Astrocyte (in vitro differentiated cells and primary cell): ENCODE measurements at regions not wholly inside any gene's neighbourhood (a gene's known extent, or its start where the extent isn't known, plus 50 kb on each side); places are given as distances from the start of the nearest gene placed in this dataset.

Experiments used
- DNase-seq: peaks from one replicate; pipeline ENCODE4 v3.0.0-alpha.2; 2010; ENCODE audit warnings: low read depth
- FAIRE-seq: peaks from 2 replicates; lab custom pipeline; 2011; peaks lifted over from hg19 to GRCh38; lab: Jason Lieb, UNC
- H2AFZ ChIP-seq: 2 replicates; pipeline ENCODE4 v1.6.0; 2012; ENCODE audit warnings: low read depth, low read length, inconsistent platforms
- H3K27ac ChIP-seq: 2 replicates; pipeline ENCODE4 v1.5.1; 2011; ENCODE audit warnings: low read depth, low read length, inconsistent platforms
- H3K27me3 ChIP-seq: 2 replicates; pipeline ENCODE4 v1.6.0; 2011; ENCODE audit warnings: low read length, inconsistent platforms; ENCODE audit not compliant: insufficient read depth
- H3K36me3 ChIP-seq: 2 replicates; pipeline ENCODE4 v1.5.1; 2011; ENCODE audit warnings: low read length, inconsistent platforms; ENCODE audit not compliant: insufficient read depth
- H3K4me1 ChIP-seq: 2 replicates; pipeline ENCODE4 v1.5.1; 2011; ENCODE audit warnings: low read length, inconsistent platforms; ENCODE audit not compliant: insufficient read depth
- H3K4me2 ChIP-seq: 2 replicates; pipeline ENCODE4 v1.6.0; 2012; ENCODE audit warnings: low read length, inconsistent platforms
- H3K4me3 ChIP-seq: 2 replicates; pipeline ENCODE4 v1.5.1; 2011; ENCODE audit warnings: low read depth, mild to moderate bottlenecking, low read length, inconsistent platforms; ENCODE audit not compliant: insufficient read depth
- H3K79me2 ChIP-seq: 2 replicates; pipeline ENCODE4 v1.6.0; 2012; ENCODE audit warnings: mild to moderate bottlenecking, low read length, inconsistent platforms; ENCODE audit not compliant: insufficient read depth
- H3K9ac ChIP-seq: 2 replicates; pipeline ENCODE4 v1.6.0; 2012; ENCODE audit warnings: mild to moderate bottlenecking, low read length, inconsistent platforms
- H3K9me3 ChIP-seq: 2 replicates; pipeline ENCODE4 v1.5.1; 2012; ENCODE audit warnings: low read depth, mild to moderate bottlenecking, low read length, inconsistent platforms; ENCODE audit not compliant: insufficient read depth
- H4K20me1 ChIP-seq: 2 replicates; pipeline ENCODE4 v1.6.0; 2012; ENCODE audit warnings: low read length, inconsistent platforms; ENCODE audit not compliant: insufficient read depth
- H3K27ac Mint-ChIP-seq: one replicate; pipeline ENCODE4 v1.8.0; 2021; ENCODE audit warnings: mild to moderate bottlenecking, mixed read lengths; ENCODE audit not compliant: unreplicated experiment
- H3K27me3 Mint-ChIP-seq: one replicate; pipeline ENCODE4 v1.8.0; 2021; ENCODE audit warnings: low read depth, mixed read lengths; ENCODE audit not compliant: unreplicated experiment
- H3K36me3 Mint-ChIP-seq: one replicate; pipeline ENCODE4 v1.8.0; 2021; ENCODE audit warnings: low read depth, mixed read lengths; ENCODE audit not compliant: unreplicated experiment
- H3K4me1 Mint-ChIP-seq: one replicate; pipeline ENCODE4 v1.8.0; 2021; ENCODE audit warnings: low read depth, mixed read lengths; ENCODE audit not compliant: unreplicated experiment
- H3K4me3 Mint-ChIP-seq: one replicate; pipeline ENCODE4 v1.8.0; 2021; ENCODE audit warnings: mild to moderate bottlenecking, moderate library complexity, mixed read lengths; ENCODE audit not compliant: unreplicated experiment
- H3K9me3 Mint-ChIP-seq: one replicate; pipeline ENCODE4 v1.8.0; 2021; ENCODE audit warnings: mild to moderate bottlenecking, mixed read lengths; ENCODE audit not compliant: unreplicated experiment
- CTCF ChIP-seq: IDR thresholded peaks from 2 replicates; pipeline ENCODE4 v1.5.1; 2011; ENCODE audit warnings: low read depth, mild to moderate bottlenecking, inconsistent platforms, low read length, moderate library complexity; ENCODE audit not compliant: insufficient read depth
- EZH2 ChIP-seq: IDR thresholded peaks from 2 replicates; pipeline ENCODE4 v1.6.1; 2012; ENCODE audit warnings: mild to moderate bottlenecking, low read length, inconsistent platforms; ENCODE audit not compliant: insufficient read depth

GRCh38 chrX:3455796-3456195 is 109.3 kb upstream of the MXRA5 start:
- FAIRE-seq (no peak), DNase-seq (no peak)
- H3K9me3 Mint-ChIP-seq, result no peaks in the 10 kb centered on the region
- H3K27ac Mint-ChIP-seq, result no peak overlapping the region
- no peak overlapping the region for H3K4me3 Mint-ChIP-seq
- Histone ChIP-seq H3K27ac (no peak overlapping the region), H2AFZ (no peak overlapping the region), H3K36me3 (no peaks in the 10 kb centered on the region), H3K9me3 (no peaks in the 10 kb centered on the region), H3K27me3 (no peaks in the 10 kb centered on the region), H3K9ac (no peak overlapping the region), H3K4me3 (no peak overlapping the region), H3K79me2 (no peaks in the 10 kb centered on the region), H3K4me1 (no peaks in the 10 kb centered on the region), H3K4me2 (no peak overlapping the region), H4K20me1 (no peaks in the 10 kb centered on the region)
- no peaks in the 10 kb centered on the region for H3K36me3 Mint-ChIP-seq
- TF ChIP-seq CTCF, result no peak
- no peak for TF ChIP-seq EZH2
- no peaks in the 10 kb centered on the region for H3K4me1 Mint-ChIP-seq
- H3K27me3 Mint-ChIP-seq, result no peaks in the 10 kb centered on the region

DNA sequence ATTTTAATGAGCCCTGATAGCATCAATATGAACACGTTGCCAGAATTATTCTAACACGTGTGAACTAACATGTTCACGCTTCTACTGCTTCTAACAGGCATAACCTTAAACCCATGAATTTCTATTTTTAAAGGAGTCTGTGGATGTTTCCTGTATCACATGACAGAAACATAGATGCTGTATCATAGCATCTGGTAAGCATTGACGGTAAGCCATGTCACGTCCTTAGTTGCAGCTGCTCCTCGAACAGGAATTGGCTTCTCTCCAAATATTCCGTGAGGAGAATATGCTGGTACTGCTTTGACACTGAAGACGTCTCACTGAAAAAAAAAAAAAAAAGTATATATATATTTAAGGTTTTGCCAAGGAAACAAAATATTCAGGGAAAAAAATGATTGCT is 105.1 kb upstream of the MXRA5 start:
- DNase-seq (no peak), FAIRE-seq (peak; percentile 100)
- Mint-ChIP-seq H3K27me3 (no peaks in the 10 kb centered on the region), H3K27ac (no peak overlapping the region), H3K9me3 (no peaks in the 10 kb centered on the region), H3K4me3 (no peak overlapping the region), H3K36me3 (no peaks in the 10 kb centered on the region), H3K4me1 (no peaks in the 10 kb centered on the region)
- Histone ChIP-seq H3K4me3 (no peak overlapping the region), H2AFZ (no peak overlapping the region), H3K9ac (no peak overlapping the region), H3K36me3 (no peaks in the 10 kb centered on the region), H3K4me2 (no peak overlapping the region), H3K27me3 (no peaks in the 10 kb centered on the region), H3K79me2 (no peaks in the 10 kb centered on the region), H3K9me3 (no peaks in the 10 kb centered on the region), H3K27ac (no peak overlapping the region), H4K20me1 (no peaks in the 10 kb centered on the region), H3K4me1 (no peaks in the 10 kb centered on the region)
- TF ChIP-seq CTCF, result no peak
- TF ChIP-seq EZH2, result no peak

DNA sequence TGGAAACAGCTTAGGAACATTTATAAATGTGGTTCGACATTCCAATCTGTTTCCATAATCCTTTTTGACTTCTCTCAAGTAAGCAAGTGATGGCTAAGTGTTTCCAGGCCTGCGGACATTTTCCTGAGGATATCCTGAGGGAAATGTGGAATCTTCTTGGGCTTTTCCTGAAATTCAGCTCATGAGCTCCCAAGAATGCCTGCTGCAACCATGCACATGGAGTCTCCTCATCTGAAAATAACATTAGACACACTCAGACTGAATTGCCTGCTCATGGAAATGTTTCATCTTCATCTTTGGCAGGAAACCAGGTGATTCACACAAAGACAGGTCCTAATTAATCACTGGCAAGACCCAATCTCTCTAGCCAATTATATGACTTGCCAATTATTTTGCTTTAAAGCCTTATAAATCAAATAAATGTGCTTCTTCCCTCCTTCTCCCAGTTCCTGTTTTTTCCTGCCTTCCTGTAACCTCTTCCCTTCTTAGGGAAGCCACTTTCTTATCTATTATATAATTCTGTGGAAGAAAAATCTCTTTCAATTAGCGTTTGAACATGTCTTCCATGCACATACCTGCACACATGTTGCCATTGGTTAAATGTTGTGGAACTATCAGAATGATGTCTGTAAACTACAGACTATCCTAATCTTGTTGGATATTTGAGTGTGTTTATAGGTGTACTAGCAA is 104.6 kb upstream of the MXRA5 start:
- TF ChIP-seq CTCF (no peak), EZH2 (no peak)
- no peak overlapping the region for H3K27ac Mint-ChIP-seq
- H3K4me3 Mint-ChIP-seq, result no peak overlapping the region

More for the DNA sequence above, 104.6 kb upstream of the MXRA5 start:
- no peaks in the 10 kb centered on the region for H3K4me1 ChIP-seq
- H4K20me1 ChIP-seq, result no peaks in the 10 kb centered on the region
- H2AFZ ChIP-seq, result no peak overlapping the region
- Mint-ChIP-seq H3K27me3 (no peaks in the 10 kb centered on the region), H3K36me3 (no peaks in the 10 kb centered on the region), H3K9me3 (no peaks in the 10 kb centered on the region), H3K4me1 (no peaks in the 10 kb centered on the region)
- no peak overlapping the region for H3K27ac ChIP-seq
- H3K4me3 ChIP-seq, result no peak overlapping the region
- H3K36me3 ChIP-seq, result no peaks in the 10 kb centered on the region
- H3K27me3 ChIP-seq, result no peaks in the 10 kb centered on the region
- H3K79me2 ChIP-seq, result no peaks in the 10 kb centered on the region
- FAIRE-seq, result peak; percentile 100
- no peaks in the 10 kb centered on the region for H3K9me3 ChIP-seq
- DNase-seq, result peak; percentile 55
- H3K4me2 ChIP-seq, result no peak overlapping the region
- no peak overlapping the region for H3K9ac ChIP-seq
